Esophagus muscularis mucosa (tissue), 4 donors: ENCODE measurements at regions not wholly inside any gene's neighbourhood (a gene's known extent, or its start where the extent isn't known, plus 50 kb on each side); places are given as distances from the start of the nearest gene placed in this dataset.

ENCODE experiments used
- CTCF ChIP-seq, 3 experiments: fragments of 200-600 bp in 2 of 3; fragments of 450-650 bp in 1 of 3; sonication (generic) in 2 of 3; IDR thresholded peaks; one replicate each; pipeline ENCODE4 v1.5.1; 2017 to 2019; ENCODE audit warnings: antibody characterized with exemption in 3 of 3, mild to moderate bottlenecking in 2 of 3, moderate library complexity in 1 of 3
- EP300 ChIP-seq: sonication (generic); formaldehyde crosslinking; IDR thresholded peaks from one replicate; pipeline ENCODE4 v1.6.1; 2017; ENCODE audit warnings: antibody characterized with exemption
- POLR2A ChIP-seq: fragments of 450-650 bp; IDR thresholded peaks from one replicate; pipeline ENCODE4 v1.6.1; 2017; ENCODE audit warnings: antibody characterized with exemption, moderate library complexity, mild to moderate bottlenecking, low read depth
- POLR2AphosphoS5 ChIP-seq, 2 donors: sonication (generic); formaldehyde crosslinking; IDR thresholded peaks; one replicate each; pipeline ENCODE4 v1.6.1; 2017; ENCODE audit warnings: antibody characterized with exemption in 2 of 2

DNA sequence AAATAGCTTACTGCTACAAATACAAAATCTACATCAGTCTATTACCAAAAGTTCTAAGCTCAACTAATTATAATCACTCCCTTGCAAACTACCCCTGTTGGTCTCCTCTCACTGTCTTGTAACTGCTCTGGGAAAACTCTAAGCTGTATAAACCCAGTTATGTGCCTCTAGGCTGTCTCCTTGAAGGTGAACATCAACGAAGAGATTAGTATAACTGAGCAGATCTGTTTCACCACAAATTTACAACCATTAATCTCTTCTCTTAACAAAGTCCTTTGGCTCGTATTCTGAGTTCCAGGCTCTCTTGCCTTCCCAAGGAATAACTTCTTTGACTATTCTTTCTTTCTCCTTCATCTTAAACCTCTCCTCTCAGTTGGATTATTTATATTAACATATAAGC lies 84.4 kb upstream of the PRMT6 start:
- TF ChIP-seq CTCF (IDR thresholded peaks at IDR 0.05): no peak
- TF ChIP-seq POLR2AphosphoS5 (IDR thresholded peaks at IDR 0.05): no peak
- no peak for TF ChIP-seq POLR2A
- TF ChIP-seq EP300: no peak
